ENCODE measurements at regions not wholly inside any gene's neighbourhood (a gene's known extent, or its start where the extent isn't known, plus 50 kb on each side); places are given as distances from the start of the nearest gene placed in this dataset.

- DNase-seq = no peak
Measured at GRCh38 chr2:157933160-157933920, 57.2 kb upstream of the ACVR1 start.

- DNase-seq = no peak
Measured at GRCh38 chr2:157932480-157933159, 56.5 kb upstream of the ACVR1 start.

DNA sequence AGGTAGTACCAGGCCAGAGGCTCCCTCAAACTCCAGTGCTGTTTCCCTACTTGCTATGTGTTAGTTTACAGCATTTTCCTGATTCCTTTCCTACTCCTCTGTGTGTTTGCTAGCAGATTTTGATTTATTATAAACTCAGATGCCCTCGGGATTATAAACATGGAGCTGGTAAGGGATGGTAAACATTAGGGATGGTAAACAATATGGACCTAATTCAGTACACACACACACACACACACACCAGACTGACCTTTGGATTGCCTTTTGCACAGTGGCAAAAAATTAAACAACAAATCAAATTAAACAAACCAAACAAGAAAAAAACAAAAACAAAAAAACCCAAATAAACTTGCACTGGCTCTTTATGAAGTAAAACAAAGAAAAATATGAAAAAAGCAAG lies 55.4 kb upstream of the ACVR1 start:
- no peak for DNase-seq

DNA sequence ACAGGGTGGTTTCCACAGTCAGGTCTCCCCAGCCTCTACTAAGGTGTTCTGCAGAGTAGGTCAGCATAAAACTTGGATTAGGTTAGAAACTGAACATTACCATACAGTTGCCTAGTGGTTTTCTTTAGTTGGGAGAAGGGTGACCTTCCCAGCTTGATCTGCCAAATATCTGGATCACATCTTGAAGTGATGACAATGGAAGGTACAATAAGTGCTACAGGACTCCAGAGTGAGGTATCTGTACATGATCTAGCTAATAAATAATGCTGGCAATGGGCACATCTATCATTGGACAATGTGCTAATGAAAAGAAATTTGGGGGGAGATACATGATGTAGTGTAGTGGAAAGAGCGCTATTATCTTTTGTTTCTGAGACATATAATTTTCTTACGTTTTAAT lies 54.6 kb upstream of the ACVR1 start:
- DNase-seq = no peak

- DNase-seq = no peak
Measured at GRCh38 chr2:157929871-157930667, 53.9 kb upstream of the ACVR1 start.

DNA sequence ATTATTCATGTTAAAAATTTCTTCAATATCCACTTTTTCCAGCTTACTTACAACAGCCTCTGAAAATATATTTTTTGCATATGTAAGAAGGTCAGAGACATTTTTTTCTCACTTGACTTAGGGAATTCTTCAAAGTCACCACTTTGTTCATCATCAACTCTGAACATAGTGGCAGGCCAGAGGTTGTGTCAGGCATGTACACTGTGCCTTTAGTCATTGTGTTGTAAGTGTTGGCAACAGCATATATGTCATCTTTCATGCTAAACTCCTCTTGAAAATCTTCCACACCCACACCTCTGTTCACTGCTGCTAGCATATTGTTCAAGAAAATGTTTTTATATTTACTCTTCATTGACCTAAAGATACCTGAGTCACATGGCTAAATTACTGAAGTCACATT lies 52.2 kb upstream of the ACVR1 start:
- DNase-seq = no peak

DNA sequence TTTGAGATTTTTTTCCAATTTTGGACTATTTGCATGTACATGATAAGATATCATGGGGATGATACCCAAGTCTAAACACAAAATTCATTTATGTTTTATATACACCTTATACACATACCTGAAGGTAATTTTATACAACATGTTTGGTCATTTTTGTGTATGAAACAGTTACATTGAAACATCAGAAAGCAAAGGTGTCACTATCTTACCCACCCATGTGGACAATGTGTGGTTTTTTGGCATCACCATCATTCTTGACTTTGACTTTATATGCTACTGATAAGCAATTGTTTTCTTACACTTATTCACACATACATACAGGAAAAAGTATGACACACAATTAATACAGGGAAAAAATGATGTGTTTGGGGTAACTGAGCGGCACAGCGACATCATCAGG lies 51.0 kb upstream of the ACVR1 start:
- no peak for DNase-seq
